Duodenal mucosa (tissue), 2 donors: ENCODE measurements at regions not wholly inside any gene's neighbourhood (a gene's known extent, or its start where the extent isn't known, plus 50 kb on each side); places are given as distances from the start of the nearest gene placed in this dataset.

ENCODE experiments used
- H3K27ac ChIP-seq: one replicate; pipeline ENCODE4 v1.7.0; 2013; ENCODE audit warnings: low read depth, low read length
- H3K27me3 ChIP-seq, 2 donors: one replicate each; pipeline ENCODE4 v1.7.0; 2013; ENCODE audit warnings: low read length in 2 of 2, control low read depth in 1 of 2; ENCODE audit not compliant: insufficient read depth in 2 of 2, control insufficient read depth in 1 of 2
- H3K36me3 ChIP-seq, 2 donors: one replicate each; pipeline ENCODE4 v1.7.0; 2013; ENCODE audit warnings: low read length in 2 of 2, control low read depth in 1 of 2; ENCODE audit not compliant: insufficient read depth in 2 of 2, control insufficient read depth in 1 of 2
- H3K4me1 ChIP-seq, 2 donors: one replicate each; pipeline ENCODE4 v1.7.0; 2013; ENCODE audit warnings: low read length in 2 of 2, control low read depth in 1 of 2; ENCODE audit not compliant: insufficient read depth in 2 of 2, control insufficient read depth in 1 of 2
- H3K4me3 ChIP-seq, 2 donors: one replicate each; pipeline ENCODE4 v1.7.0; 2013; ENCODE audit warnings: low read length in 2 of 2, low read depth in 1 of 2
- H3K9ac ChIP-seq, 2 donors: one replicate each; pipeline ENCODE4 v1.7.0; 2013; ENCODE audit warnings: low read length in 2 of 2, low read depth in 1 of 2
- H3K9me3 ChIP-seq, 2 donors: one replicate each; pipeline ENCODE4 v1.7.0; 2013; ENCODE audit warnings: low read length in 2 of 2, control low read depth in 1 of 2; ENCODE audit not compliant: control insufficient read depth in 1 of 2

GRCh38 chr5:113902917-113903660, 389.6 kb downstream of the YTHDC2 start:
- no peaks in the 10 kb centered on the region for H3K27me3 ChIP-seq
- H3K9ac ChIP-seq, result no peak overlapping the region
- no peaks in the 10 kb centered on the region for H3K4me1 ChIP-seq
- H3K36me3 ChIP-seq, result no peaks in the 10 kb centered on the region
- no peak overlapping the region for H3K27ac ChIP-seq
- H3K4me3 ChIP-seq, result no peak overlapping the region
- no peaks in the 10 kb centered on the region for H3K9me3 ChIP-seq

GRCh38 chr5:113909782-113910181, 396.3 kb downstream of the YTHDC2 start:
- Histone ChIP-seq H3K27me3 (no peaks in the 10 kb centered on the region), H3K4me3 (no peak overlapping the region), H3K36me3 (no peaks in the 10 kb centered on the region), H3K9ac (no peak overlapping the region), H3K4me1 (no peaks in the 10 kb centered on the region), H3K27ac (no peak overlapping the region), H3K9me3 (no peaks in the 10 kb centered on the region)

GRCh38 chr5:113917997-113918396, 404.5 kb downstream of the YTHDC2 start:
- no peak overlapping the region for H3K27ac ChIP-seq
- H3K9ac ChIP-seq, result no peak overlapping the region
- no peak overlapping the region for H3K4me3 ChIP-seq
- H3K27me3 ChIP-seq, result no peaks in the 10 kb centered on the region
- H3K9me3 ChIP-seq, result no peaks in the 10 kb centered on the region
- no peaks in the 10 kb centered on the region for H3K4me1 ChIP-seq
- H3K36me3 ChIP-seq, result no peaks in the 10 kb centered on the region

DNA sequence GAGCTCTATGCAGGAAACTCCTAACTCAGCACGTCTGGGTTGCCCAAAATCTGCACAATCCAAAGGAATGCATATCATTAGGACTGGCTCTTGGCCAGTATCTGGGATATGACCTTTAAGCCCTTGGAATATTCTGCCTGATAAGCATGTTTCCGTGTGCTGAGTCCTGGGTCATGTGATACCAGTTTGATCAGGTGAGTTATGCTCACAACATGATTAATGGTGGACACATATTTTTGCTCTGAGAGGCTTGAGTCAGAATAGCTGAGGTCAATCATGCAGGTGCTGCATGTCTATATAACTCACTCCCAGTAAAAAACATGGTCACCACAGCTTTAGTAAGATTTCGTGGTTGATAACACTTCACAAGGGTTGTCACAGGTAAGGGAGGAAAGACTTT, 408.8 kb downstream of the YTHDC2 start:
- Histone ChIP-seq H3K9ac (no peak overlapping the region), H3K4me1 (no peaks in the 10 kb centered on the region), H3K36me3 (no peaks in the 10 kb centered on the region), H3K4me3 (no peak overlapping the region), H3K9me3 (peaks cover 0 to 3% of the 10 kb centered on the region in 2 donors), H3K27ac (no peak overlapping the region), H3K27me3 (no peaks in the 10 kb centered on the region)

DNA sequence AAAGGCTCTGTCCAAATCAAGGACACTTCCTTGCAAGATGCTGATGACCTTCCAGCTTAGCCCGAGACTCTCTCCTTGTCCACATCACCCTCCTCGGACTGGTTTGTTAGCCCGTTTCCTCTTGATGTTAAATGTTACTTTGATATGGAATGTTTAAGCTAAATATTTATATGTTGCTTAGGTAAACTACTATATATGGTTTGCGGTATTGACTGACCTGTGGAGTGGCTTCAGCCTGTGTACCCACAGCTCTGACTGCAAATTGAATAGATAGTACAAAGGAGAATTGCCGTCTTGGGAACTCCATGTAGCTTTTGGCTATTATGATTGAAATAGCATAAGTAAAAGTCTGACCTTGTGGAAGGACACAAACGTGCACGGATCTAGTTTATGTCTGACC, 422.0 kb downstream of the YTHDC2 start:
- Histone ChIP-seq H3K4me1 (no peaks in the 10 kb centered on the region), H3K4me3 (no peak overlapping the region), H3K36me3 (no peaks in the 10 kb centered on the region), H3K9me3 (no peaks in the 10 kb centered on the region), H3K27me3 (no peaks in the 10 kb centered on the region), H3K27ac (no peak overlapping the region), H3K9ac (no peak overlapping the region)

DNA sequence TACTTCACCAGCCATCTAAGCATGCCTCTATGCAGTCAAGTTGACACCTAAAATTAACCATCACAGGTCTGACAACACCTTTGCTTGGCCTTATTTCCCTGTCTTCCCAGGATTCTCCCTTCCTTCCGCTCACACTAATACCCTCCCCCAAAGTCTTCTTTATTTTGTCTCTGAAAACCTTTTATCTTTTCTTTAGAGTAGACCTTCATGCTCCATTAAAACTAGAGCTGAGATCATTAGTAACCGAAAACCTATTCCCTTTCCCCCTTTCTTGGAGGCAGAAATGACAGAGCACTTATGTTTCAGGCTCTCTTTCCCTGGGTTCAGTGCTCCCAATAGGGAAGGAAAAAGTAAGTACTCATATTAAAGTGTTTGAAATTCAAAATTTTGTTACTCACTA, 423.8 kb downstream of the YTHDC2 start:
- Histone ChIP-seq H3K27ac (no peak overlapping the region), H3K36me3 (no peaks in the 10 kb centered on the region), H3K4me3 (no peak overlapping the region), H3K9ac (no peak overlapping the region), H3K4me1 (no peaks in the 10 kb centered on the region), H3K9me3 (no peaks in the 10 kb centered on the region), H3K27me3 (no peaks in the 10 kb centered on the region)

DNA sequence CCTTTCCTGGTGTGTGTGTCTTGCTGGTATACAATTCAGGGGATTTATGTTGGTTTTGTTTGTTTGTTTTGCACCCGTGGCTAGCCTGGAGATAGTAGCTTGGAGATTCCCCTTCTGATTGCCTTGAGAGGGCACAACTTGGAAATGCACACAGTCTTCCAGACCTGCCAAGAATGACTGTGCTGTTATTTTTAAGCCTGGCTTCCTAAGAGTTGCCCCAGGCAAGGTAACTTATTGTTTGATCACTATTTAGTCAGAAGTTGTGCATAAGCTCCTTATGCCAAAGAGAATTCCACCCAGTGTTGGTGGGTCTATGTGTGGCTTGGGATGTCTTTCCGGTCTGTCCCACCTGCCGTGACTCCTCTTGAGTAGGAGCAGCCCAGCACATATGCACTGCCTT, 421.9 kb upstream of the KCNN2 start:
- H3K9me3 ChIP-seq, result no peaks in the 10 kb centered on the region
- H3K4me3 ChIP-seq, result no peak overlapping the region
- H3K9ac ChIP-seq, result no peak overlapping the region
- H3K27ac ChIP-seq, result no peak overlapping the region
- no peaks in the 10 kb centered on the region for H3K36me3 ChIP-seq
- no peaks in the 10 kb centered on the region for H3K27me3 ChIP-seq
- H3K4me1 ChIP-seq, result no peaks in the 10 kb centered on the region

DNA sequence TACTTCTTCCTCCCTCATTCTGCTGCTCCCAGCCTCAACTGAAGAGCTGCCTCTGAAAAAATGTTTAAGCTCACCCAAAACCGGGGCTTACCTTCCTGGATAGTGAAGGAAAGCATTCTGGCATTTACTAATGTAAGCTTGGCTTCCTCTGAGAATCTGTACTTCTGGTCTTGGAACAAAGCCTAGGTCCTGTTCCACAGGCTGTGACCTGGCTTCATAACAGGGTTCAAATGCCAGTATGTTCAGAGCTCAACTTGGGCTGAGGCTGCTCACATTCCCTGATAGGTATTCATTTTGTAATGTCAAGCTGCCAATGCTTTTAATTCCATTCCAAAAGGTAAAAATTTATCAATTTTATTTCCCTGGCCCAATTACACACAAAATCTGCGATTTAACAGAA, 411.7 kb upstream of the KCNN2 start:
- H3K27ac ChIP-seq, result no peak overlapping the region
- H3K9ac ChIP-seq, result no peak overlapping the region
- no peak overlapping the region for H3K4me3 ChIP-seq
- no peaks in the 10 kb centered on the region for H3K27me3 ChIP-seq
- no peaks in the 10 kb centered on the region for H3K4me1 ChIP-seq
- peaks cover 0 to 5% of the 10 kb centered on the region in 2 donors for H3K9me3 ChIP-seq
- H3K36me3 ChIP-seq, result no peaks in the 10 kb centered on the region

DNA sequence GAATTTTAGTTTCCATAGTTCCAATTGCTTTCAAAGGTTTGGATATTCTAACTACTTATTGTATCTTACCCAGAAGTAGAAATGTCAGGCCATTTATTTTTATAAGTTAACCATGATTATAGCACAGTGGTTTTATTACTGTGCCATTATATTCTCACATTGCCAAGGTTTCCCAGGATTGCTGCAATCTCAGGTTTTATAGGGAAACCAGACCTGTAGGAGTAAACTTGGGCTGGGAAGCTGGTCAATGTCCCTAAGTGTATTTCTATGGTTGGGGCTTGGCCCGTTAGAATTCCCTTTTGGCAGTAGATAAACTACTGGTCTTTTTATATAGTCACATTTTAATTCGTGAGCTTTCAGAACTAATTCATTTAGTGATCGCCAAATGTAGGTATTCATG, 396.6 kb upstream of the KCNN2 start:
- Histone ChIP-seq H3K4me3 (no peak overlapping the region), H3K9ac (no peak overlapping the region), H3K27ac (no peak overlapping the region), H3K27me3 (no peaks in the 10 kb centered on the region), H3K36me3 (no peaks in the 10 kb centered on the region), H3K9me3 (peaks cover 0 to 4% of the 10 kb centered on the region in 2 donors), H3K4me1 (no peaks in the 10 kb centered on the region)

GRCh38 chr5:113969901-113970300, 392.0 kb upstream of the KCNN2 start:
- no peaks in the 10 kb centered on the region for H3K9me3 ChIP-seq
- H3K36me3 ChIP-seq, result no peaks in the 10 kb centered on the region
- no peak overlapping the region for H3K4me3 ChIP-seq
- H3K9ac ChIP-seq, result no peak overlapping the region
- H3K27me3 ChIP-seq, result no peaks in the 10 kb centered on the region
- no peaks in the 10 kb centered on the region for H3K4me1 ChIP-seq
- H3K27ac ChIP-seq, result no peak overlapping the region

DNA sequence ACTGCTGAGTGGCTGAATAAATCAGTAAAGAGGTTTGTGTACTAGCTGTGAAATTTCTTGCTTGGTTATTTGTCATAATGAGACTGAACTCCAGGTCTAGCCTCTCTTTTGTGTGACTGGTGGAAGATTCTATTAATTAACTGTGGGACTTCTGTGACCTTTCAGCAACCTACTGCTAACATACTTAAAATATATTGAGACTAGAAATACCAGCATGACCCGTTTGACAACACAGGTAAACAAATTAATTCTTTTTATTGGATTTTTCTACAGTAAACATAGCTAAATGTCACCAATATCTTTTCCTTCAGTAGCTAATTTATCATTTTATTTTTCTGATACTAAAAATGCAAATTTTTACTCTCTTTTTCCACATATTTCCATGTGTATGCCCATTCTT, 390.4 kb upstream of the KCNN2 start:
- Histone ChIP-seq H3K9ac (no peak overlapping the region), H3K27ac (no peak overlapping the region), H3K4me1 (no peaks in the 10 kb centered on the region)

More for the DNA sequence above, 390.4 kb upstream of the KCNN2 start:
- Histone ChIP-seq H3K27me3 (no peaks in the 10 kb centered on the region), H3K9me3 (no peaks in the 10 kb centered on the region), H3K36me3 (no peaks in the 10 kb centered on the region), H3K4me3 (no peak overlapping the region)
